ENCODE measurements at regions not wholly inside any gene's neighbourhood (a gene's known extent, or its start where the extent isn't known, plus 50 kb on each side); places are given as distances from the start of the nearest gene placed in this dataset.

GRCh38 chr2:180394305-180394704 lies 387.2 kb upstream of the CWC22 start:
- Histone ChIP-seq H3K4me1 (ENCODE audit: control insufficient read depth in 1 of 2, extremely low read depth in 1 of 2, insufficient read depth in 2 of 2, low read length in 2 of 2) (no peaks in the 10 kb centered on the region), H3K36me3 (ENCODE audit: control insufficient read depth in 2 of 2, extremely low read depth in 1 of 2, insufficient read depth in 1 of 2, low read length in 1 of 2) (no peaks in the 10 kb centered on the region), H3K27me3 (replicated peaks in 1 of 2; ENCODE audit: control insufficient read depth in 2 of 2, extremely low read depth in 1 of 2, insufficient read depth in 2 of 2, low read length in 1 of 2) (no peaks in the 10 kb centered on the region), H3K27ac (ENCODE audit: low read length) (no peak overlapping the region), H3K9me3 (no peaks in the 10 kb centered on the region), H3K4me3 (ENCODE audit: control insufficient read depth in 1 of 2, extremely low read depth in 1 of 2, low read length in 1 of 2) (no peak overlapping the region)
- Mint-ChIP-seq H3K36me3 (no peaks in the 10 kb centered on the region), H3K27ac (no peak overlapping the region), H3K9me3 (peaks cover 13 to 27% (median 20%) of the 10 kb centered on the region in 3 donors), H3K4me1 (no peaks in the 10 kb centered on the region), H3K27me3 (no peaks in the 10 kb centered on the region), H3K4me3 (no peak overlapping the region)
- CTCF ChIA-PET: no interaction called here
- POLR2A ChIA-PET: no interaction called here
- DNase-seq (no peak), ATAC-seq (replicated peaks in 1 of 4) (no peak)

GRCh38 chr2:180385601-180386201 lies 378.6 kb upstream of the CWC22 start:
- no CpG with 5 or more reads among the region's 2 CpGs for WGBS (ENCODE audit: insufficient coverage)

DNA sequence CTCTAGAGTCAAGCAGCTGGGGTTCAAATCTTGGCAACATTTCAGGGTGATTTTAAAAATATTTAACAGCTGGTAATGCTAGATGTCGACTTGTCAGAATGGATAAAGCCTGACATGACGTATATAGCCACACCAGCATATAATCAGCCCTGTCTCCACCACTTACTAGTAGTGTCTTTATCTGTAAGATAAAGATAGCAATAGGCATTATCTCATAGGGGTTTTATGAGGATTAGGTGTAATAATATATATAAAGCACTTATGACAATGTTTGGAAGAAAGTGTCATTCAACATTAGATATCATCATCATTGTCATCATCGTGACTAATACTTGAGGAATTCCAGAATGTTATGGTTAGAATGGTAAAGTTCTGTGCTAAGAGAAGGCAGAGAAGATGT lies 369.0 kb upstream of the CWC22 start:
- POLR2A ChIA-PET: no interaction called here
- no peak for ATAC-seq (replicated peaks in 1 of 4)
- CTCF ChIA-PET: no interaction called here
- H3K36me3 Mint-ChIP-seq: no peaks in the 10 kb centered on the region
- no peaks in the 10 kb centered on the region for H3K36me3 ChIP-seq (ENCODE audit: control insufficient read depth in 2 of 2, extremely low read depth in 1 of 2, insufficient read depth in 1 of 2, low read length in 1 of 2)
- H3K4me3 ChIP-seq (ENCODE audit: control insufficient read depth in 1 of 2, extremely low read depth in 1 of 2, low read length in 1 of 2): no peak overlapping the region
- no peak overlapping the region for H3K27ac Mint-ChIP-seq
- H3K27me3 Mint-ChIP-seq: no peaks in the 10 kb centered on the region
- no peaks in the 10 kb centered on the region for H3K9me3 ChIP-seq
- no CpG with 5 or more reads among the region's 3 CpGs for WGBS (ENCODE audit: insufficient coverage)
- H3K27ac ChIP-seq (ENCODE audit: low read length): no peak overlapping the region
- no peaks in the 10 kb centered on the region for H3K27me3 ChIP-seq (replicated peaks in 1 of 2; ENCODE audit: control insufficient read depth in 2 of 2, extremely low read depth in 1 of 2, insufficient read depth in 2 of 2, low read length in 1 of 2)
- no peaks in the 10 kb centered on the region for H3K4me1 Mint-ChIP-seq
- H3K4me1 ChIP-seq (ENCODE audit: control insufficient read depth in 1 of 2, extremely low read depth in 1 of 2, insufficient read depth in 2 of 2, low read length in 2 of 2): no peaks in the 10 kb centered on the region
- H3K9me3 Mint-ChIP-seq: no peaks in the 10 kb centered on the region
- no peak overlapping the region for H3K4me3 Mint-ChIP-seq
- no peak for DNase-seq

More at GRCh38 chr2:180385601-180386201, 378.6 kb upstream of the CWC22 start:
- no peaks in the 10 kb centered on the region for H3K9me3 ChIP-seq
- Mint-ChIP-seq H3K4me1 (no peaks in the 10 kb centered on the region), H3K9me3 (peaks cover 2 to 16% (median 6%) of the 10 kb centered on the region in 3 donors), H3K27me3 (no peaks in the 10 kb centered on the region), H3K4me3 (no peak overlapping the region), H3K27ac (no peak overlapping the region), H3K36me3 (no peaks in the 10 kb centered on the region)
- no peak for DNase-seq
- H3K4me1 ChIP-seq (ENCODE audit: control insufficient read depth in 1 of 2, extremely low read depth in 1 of 2, insufficient read depth in 2 of 2, low read length in 2 of 2): no peaks in the 10 kb centered on the region
- CTCF ChIA-PET: no interaction called here
- H3K36me3 ChIP-seq (ENCODE audit: control insufficient read depth in 2 of 2, extremely low read depth in 1 of 2, insufficient read depth in 1 of 2, low read length in 1 of 2): no peaks in the 10 kb centered on the region
- no peak overlapping the region for H3K4me3 ChIP-seq (ENCODE audit: control insufficient read depth in 1 of 2, extremely low read depth in 1 of 2, low read length in 1 of 2)
- POLR2A ChIA-PET: no interaction called here
- H3K27me3 ChIP-seq (replicated peaks in 1 of 2; ENCODE audit: control insufficient read depth in 2 of 2, extremely low read depth in 1 of 2, insufficient read depth in 2 of 2, low read length in 1 of 2): no peaks in the 10 kb centered on the region
- ATAC-seq (replicated peaks in 1 of 4): no peak
- no peak overlapping the region for H3K27ac ChIP-seq (ENCODE audit: low read length)

- DNase-seq (no peak), ATAC-seq (replicated peaks in 1 of 4) (no peak)
- Histone ChIP-seq H3K27me3 (replicated peaks in 1 of 2; ENCODE audit: control insufficient read depth in 2 of 2, extremely low read depth in 1 of 2, insufficient read depth in 2 of 2, low read length in 1 of 2) (no peaks in the 10 kb centered on the region), H3K36me3 (ENCODE audit: control insufficient read depth in 2 of 2, extremely low read depth in 1 of 2, insufficient read depth in 1 of 2, low read length in 1 of 2) (no peaks in the 10 kb centered on the region), H3K4me1 (ENCODE audit: control insufficient read depth in 1 of 2, extremely low read depth in 1 of 2, insufficient read depth in 2 of 2, low read length in 2 of 2) (no peaks in the 10 kb centered on the region), H3K4me3 (ENCODE audit: control insufficient read depth in 1 of 2, extremely low read depth in 1 of 2, low read length in 1 of 2) (no peak overlapping the region), H3K27ac (ENCODE audit: low read length) (no peak overlapping the region), H3K9me3 (no peaks in the 10 kb centered on the region)
- Mint-ChIP-seq H3K27me3 (no peaks in the 10 kb centered on the region), H3K4me3 (no peak overlapping the region), H3K4me1 (no peaks in the 10 kb centered on the region), H3K36me3 (no peaks in the 10 kb centered on the region), H3K9me3 (no peaks in the 10 kb centered on the region), H3K27ac (no peak overlapping the region)
- WGBS (ENCODE audit: insufficient coverage): 43% methylated on average over 1 of the region's 3 CpGs
- CTCF ChIA-PET: no interaction called here
- POLR2A ChIA-PET: no interaction called here
These were observed 367.6 kb upstream of the CWC22 start for GRCh38 chr2:180374502-180375281.

DNA sequence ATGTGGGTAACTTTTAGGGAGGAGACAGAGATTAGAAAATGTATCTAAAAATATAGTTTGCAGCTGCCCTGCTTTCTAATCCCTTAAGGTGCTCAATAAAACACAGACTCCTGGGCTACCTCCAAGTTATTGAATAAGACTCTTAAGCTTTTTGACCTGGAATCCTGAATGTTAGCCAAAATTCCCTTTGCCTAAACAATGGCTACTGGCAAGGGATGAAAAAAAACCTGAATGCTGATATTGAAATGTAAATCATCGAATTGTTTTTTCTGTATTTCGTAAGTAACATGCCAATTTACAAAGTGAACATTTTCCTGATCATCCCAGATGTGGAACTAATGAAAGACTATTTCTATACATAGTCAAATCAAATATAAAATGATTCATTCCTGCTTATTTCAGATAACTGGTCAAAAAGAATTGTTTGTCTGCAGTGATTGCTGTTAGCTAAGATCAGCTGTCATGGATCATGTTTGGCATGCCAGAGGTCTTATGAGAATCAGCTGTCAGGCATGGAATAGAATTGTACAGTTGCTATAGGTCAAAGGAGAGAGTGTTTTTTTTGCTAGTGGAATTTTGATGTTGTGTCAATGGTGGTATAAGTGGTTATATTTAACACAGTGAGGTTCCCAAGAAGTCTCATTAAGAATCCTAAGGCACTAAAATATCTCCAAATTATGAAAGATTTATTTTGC lies 363.6 kb upstream of the CWC22 start:
- no peaks in the 10 kb centered on the region for H3K36me3 Mint-ChIP-seq
- H3K4me1 Mint-ChIP-seq: no peaks in the 10 kb centered on the region
- no peak overlapping the region for H3K4me3 Mint-ChIP-seq
- no peak overlapping the region for H3K27ac Mint-ChIP-seq
- Histone ChIP-seq H3K27ac (ENCODE audit: low read length) (no peak overlapping the region), H3K27me3 (replicated peaks in 1 of 2; ENCODE audit: control insufficient read depth in 2 of 2, extremely low read depth in 1 of 2, insufficient read depth in 2 of 2, low read length in 1 of 2) (no peaks in the 10 kb centered on the region), H3K4me1 (ENCODE audit: control insufficient read depth in 1 of 2, extremely low read depth in 1 of 2, insufficient read depth in 2 of 2, low read length in 2 of 2) (no peaks in the 10 kb centered on the region), H3K36me3 (ENCODE audit: control insufficient read depth in 2 of 2, extremely low read depth in 1 of 2, insufficient read depth in 1 of 2, low read length in 1 of 2) (no peaks in the 10 kb centered on the region), H3K4me3 (ENCODE audit: control insufficient read depth in 1 of 2, extremely low read depth in 1 of 2, low read length in 1 of 2) (no peak overlapping the region), H3K9me3 (no peaks in the 10 kb centered on the region)
- H3K27me3 Mint-ChIP-seq: no peaks in the 10 kb centered on the region
- ChIA-PET CTCF (no interaction called here), POLR2A (no interaction called here)
- DNase-seq (no peak), ATAC-seq (replicated peaks in 1 of 4) (no peak)
- no peaks in the 10 kb centered on the region for H3K9me3 Mint-ChIP-seq
- WGBS (ENCODE audit: insufficient coverage): no CpG with 5 or more reads among the region's 2 CpGs

DNA sequence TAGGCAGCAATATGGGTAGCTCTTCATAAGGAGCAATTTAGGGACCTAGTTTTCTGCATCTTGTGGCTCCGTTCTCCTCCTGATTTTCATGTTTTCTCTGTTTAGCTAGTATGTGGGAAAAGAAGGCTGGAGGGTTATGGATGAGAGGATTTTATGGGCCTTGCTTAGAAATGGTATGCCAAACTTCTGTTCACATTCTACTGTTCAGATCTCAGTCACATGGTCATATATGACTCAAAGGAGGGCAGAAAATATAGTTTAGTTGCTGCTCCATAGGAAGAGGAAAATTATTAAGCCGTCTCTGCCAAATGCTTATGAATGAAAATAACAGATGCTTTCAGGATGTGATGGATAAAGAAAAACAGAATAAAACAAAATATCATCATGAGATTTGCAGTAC lies 361.8 kb upstream of the CWC22 start:
- H3K36me3 ChIP-seq (ENCODE audit: control insufficient read depth in 2 of 2, extremely low read depth in 1 of 2, insufficient read depth in 1 of 2, low read length in 1 of 2): no peaks in the 10 kb centered on the region
- no peak overlapping the region for H3K4me3 ChIP-seq (ENCODE audit: control insufficient read depth in 1 of 2, extremely low read depth in 1 of 2, low read length in 1 of 2)
- no CpG with 5 or more reads among the region's 2 CpGs for WGBS (ENCODE audit: insufficient coverage)
- H3K27ac ChIP-seq (ENCODE audit: low read length): no peak overlapping the region
- ChIA-PET CTCF (no interaction called here), POLR2A (no interaction called here)
- no peak for ATAC-seq (replicated peaks in 1 of 4)
- no peaks in the 10 kb centered on the region for H3K36me3 Mint-ChIP-seq
- H3K4me1 Mint-ChIP-seq: no peaks in the 10 kb centered on the region
- H3K27ac Mint-ChIP-seq: no peak overlapping the region
- no peaks in the 10 kb centered on the region for H3K27me3 ChIP-seq (replicated peaks in 1 of 2; ENCODE audit: control insufficient read depth in 2 of 2, extremely low read depth in 1 of 2, insufficient read depth in 2 of 2, low read length in 1 of 2)
- H3K9me3 Mint-ChIP-seq: peaks cover 0 to 3% (median 0%) of the 10 kb centered on the region in 3 donors
- no peak for DNase-seq
- no peak overlapping the region for H3K4me3 Mint-ChIP-seq
- no peaks in the 10 kb centered on the region for H3K4me1 ChIP-seq (ENCODE audit: control insufficient read depth in 1 of 2, extremely low read depth in 1 of 2, insufficient read depth in 2 of 2, low read length in 2 of 2)
- H3K9me3 ChIP-seq: no peaks in the 10 kb centered on the region
- H3K27me3 Mint-ChIP-seq: no peaks in the 10 kb centered on the region
